OCI-LY1 (cell line): ENCODE measurements at regions not wholly inside any gene's neighbourhood (a gene's known extent, or its start where the extent isn't known, plus 50 kb on each side); places are given as distances from the start of the nearest gene placed in this dataset.

Experiments
- H2AFZ ChIP-seq: fragments of 200-600 bp; sonication (generic), shearing (Covaris generic); 2 replicates; pipeline ENCODE4 v1.6.0; 2014; ENCODE audit warnings: antibody characterized with exemption, mild to moderate bottlenecking, low read length
- H3F3A ChIP-seq: fragments of 200-600 bp; sonication (generic), shearing (Covaris generic); 2 replicates; pipeline ENCODE4 v1.6.0; 2014; ENCODE audit warnings: mild to moderate bottlenecking, antibody characterized with exemption, low read length, moderate library complexity; ENCODE audit not compliant: insufficient read depth
- H3K27ac ChIP-seq: fragments of 200-600 bp; sonication (generic); 2 replicates; pipeline ENCODE4 v1.5.1; 2014; ENCODE audit warnings: low read length, mixed run types, mild to moderate bottlenecking, low read depth; ENCODE audit not compliant: poor library complexity, severe bottlenecking
- H3K27me3 ChIP-seq: fragments of 200-600 bp; sonication (generic); 2 replicates; pipeline ENCODE4 v1.6.0; 2014; ENCODE audit warnings: antibody characterized with exemption, mild to moderate bottlenecking, low read length, moderate library complexity; ENCODE audit not compliant: insufficient read depth
- H3K36me3 ChIP-seq: fragments of 200-600 bp; sonication (generic); 2 replicates; pipeline ENCODE4 v1.6.1; 2014; ENCODE audit warnings: mild to moderate bottlenecking, antibody characterized with exemption, low read length, moderate library complexity, mixed read lengths; ENCODE audit not compliant: insufficient read depth
- H3K4me1 ChIP-seq: fragments of 200-600 bp; sonication (generic); 2 replicates; pipeline ENCODE4 v1.5.1; 2014; ENCODE audit warnings: mild to moderate bottlenecking, low read length, moderate library complexity; ENCODE audit not compliant: insufficient read depth, severe bottlenecking
- H3K4me2 ChIP-seq: fragments of 200-600 bp; sonication (generic), shearing (Covaris generic); 2 replicates; pipeline ENCODE4 v1.6.1; 2014; ENCODE audit warnings: low read length
- H3K4me3 ChIP-seq: fragments of 200-600 bp; sonication (generic); 2 replicates; pipeline ENCODE4 v1.5.1; 2014; ENCODE audit warnings: low read length, low read depth, mild to moderate bottlenecking, mixed read lengths; ENCODE audit not compliant: poor library complexity, severe bottlenecking
- H3K79me2 ChIP-seq: fragments of 200-600 bp; shearing (Covaris generic); 2 replicates; pipeline ENCODE4 v1.6.1; 2016; ENCODE audit warnings: mixed run types, low read length, mixed read lengths; ENCODE audit not compliant: insufficient read depth
- H3K9ac ChIP-seq: fragments of 200-600 bp; sonication (generic), shearing (Covaris generic); 2 replicates; pipeline ENCODE4 v1.6.1; 2014; ENCODE audit warnings: mild to moderate bottlenecking, low read length, mixed read lengths
- H3K9me2 ChIP-seq: fragments of 200-600 bp; sonication (generic), shearing (Covaris generic); 2 replicates; pipeline ENCODE4 v1.6.1; 2014; ENCODE audit warnings: low read depth, mild to moderate bottlenecking, low read length, mixed read lengths
- H3K9me3 ChIP-seq: fragments of 200-600 bp; shearing (Covaris generic); 2 replicates; pipeline ENCODE4 v1.6.1; 2014; ENCODE audit warnings: low read length, mixed read lengths
- H4K20me1 ChIP-seq: fragments of 200-600 bp; sonication (generic), shearing (Covaris generic); 2 replicates; pipeline ENCODE4 v1.6.0; 2016; ENCODE audit warnings: mild to moderate bottlenecking, low read length; ENCODE audit not compliant: insufficient read depth
- EZH2 ChIP-seq: fragments of 200-600 bp; sonication (generic), shearing (Covaris generic); IDR thresholded peaks from 2 replicates; pipeline ENCODE4 v1.8.0; 2017; ENCODE audit warnings: borderline replicate concordance, mixed run types, mild to moderate bottlenecking, antibody characterized with exemption, low read length, moderate library complexity, mixed read lengths
- TF ChIP-seq, protein P1 (sequence below): fragments of 200-600 bp; sonication (generic), shearing (Covaris generic); IDR thresholded peaks from 2 replicates; pipeline ENCODE4 v1.5.1; 2017; ENCODE audit warnings: mild to moderate bottlenecking, antibody characterized with exemption, low read length, moderate library complexity, mixed read lengths

DNA sequence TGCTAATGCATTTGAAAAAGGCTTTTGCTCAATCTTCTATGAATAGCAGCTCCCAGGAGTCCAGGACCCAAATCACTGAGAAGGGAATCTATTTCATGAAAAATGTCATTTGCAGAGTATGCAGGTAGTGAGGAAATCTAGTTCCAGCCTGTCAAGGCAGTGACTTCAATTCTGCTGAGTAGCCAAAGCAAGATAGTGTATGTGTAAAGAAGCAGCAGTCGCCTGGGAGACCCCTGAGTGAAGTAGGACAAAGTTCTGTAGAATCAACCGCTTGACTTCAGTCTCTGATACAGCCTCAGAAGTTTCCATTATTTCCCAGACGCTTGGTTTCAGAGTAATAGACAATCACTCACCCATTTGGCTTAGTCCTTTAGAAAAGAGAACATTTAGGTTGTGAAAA is 435.6 kb upstream of the LRFN5 start:
- Histone ChIP-seq H3K36me3 (no peaks in the 10 kb centered on the region), H3K27me3 (no peaks in the 10 kb centered on the region), H3K9me3 (no peaks in the 10 kb centered on the region), H3K4me3 (no peak overlapping the region), H3K4me2 (no peak overlapping the region), H3K9ac (no peak overlapping the region), H3K27ac (no peak overlapping the region), H3K79me2 (no peaks in the 10 kb centered on the region), H4K20me1 (no peaks in the 10 kb centered on the region), H3F3A (no peaks in the 10 kb centered on the region; the same call in 1 of the 2 replicates), H2AFZ (no peak overlapping the region), H3K9me2 (no peaks in the 10 kb centered on the region), H3K4me1 (no peaks in the 10 kb centered on the region)
- TF ChIP-seq, protein P1, sequence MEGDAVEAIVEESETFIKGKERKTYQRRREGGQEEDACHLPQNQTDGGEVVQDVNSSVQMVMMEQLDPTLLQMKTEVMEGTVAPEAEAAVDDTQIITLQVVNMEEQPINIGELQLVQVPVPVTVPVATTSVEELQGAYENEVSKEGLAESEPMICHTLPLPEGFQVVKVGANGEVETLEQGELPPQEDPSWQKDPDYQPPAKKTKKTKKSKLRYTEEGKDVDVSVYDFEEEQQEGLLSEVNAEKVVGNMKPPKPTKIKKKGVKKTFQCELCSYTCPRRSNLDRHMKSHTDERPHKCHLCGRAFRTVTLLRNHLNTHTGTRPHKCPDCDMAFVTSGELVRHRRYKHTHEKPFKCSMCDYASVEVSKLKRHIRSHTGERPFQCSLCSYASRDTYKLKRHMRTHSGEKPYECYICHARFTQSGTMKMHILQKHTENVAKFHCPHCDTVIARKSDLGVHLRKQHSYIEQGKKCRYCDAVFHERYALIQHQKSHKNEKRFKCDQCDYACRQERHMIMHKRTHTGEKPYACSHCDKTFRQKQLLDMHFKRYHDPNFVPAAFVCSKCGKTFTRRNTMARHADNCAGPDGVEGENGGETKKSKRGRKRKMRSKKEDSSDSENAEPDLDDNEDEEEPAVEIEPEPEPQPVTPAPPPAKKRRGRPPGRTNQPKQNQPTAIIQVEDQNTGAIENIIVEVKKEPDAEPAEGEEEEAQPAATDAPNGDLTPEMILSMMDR: no peak
- no peak for TF ChIP-seq EZH2

DNA sequence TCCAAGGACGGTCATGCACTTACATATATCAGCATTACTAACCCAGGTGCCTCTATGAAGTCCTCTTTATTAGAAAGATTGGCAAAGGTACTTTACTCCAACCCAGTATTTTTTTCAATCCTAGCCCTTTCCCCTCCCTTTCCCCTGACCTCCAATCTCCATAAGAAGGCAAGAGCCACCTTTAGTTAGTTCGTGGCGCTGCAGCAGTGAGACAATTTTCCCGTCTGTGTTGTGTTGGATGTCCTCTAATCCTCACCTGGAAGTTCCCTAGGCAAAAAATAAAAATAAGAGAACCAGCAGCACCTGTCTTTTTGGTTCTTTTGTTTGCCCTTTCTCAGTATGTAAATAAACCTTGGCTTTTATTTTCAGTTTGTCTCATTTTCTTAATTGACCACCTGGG is 439.6 kb upstream of the LRFN5 start:
- Histone ChIP-seq H3F3A (no peaks in the 10 kb centered on the region; the same call in 1 of the 2 replicates), H3K4me1 (no peaks in the 10 kb centered on the region), H3K27ac (no peak overlapping the region), H2AFZ (no peak overlapping the region), H3K4me3 (no peak overlapping the region), H3K27me3 (no peaks in the 10 kb centered on the region), H3K36me3 (no peaks in the 10 kb centered on the region), H3K9me2 (no peaks in the 10 kb centered on the region), H3K79me2 (no peaks in the 10 kb centered on the region), H4K20me1 (no peaks in the 10 kb centered on the region), H3K9me3 (no peaks in the 10 kb centered on the region), H3K9ac (no peak overlapping the region), H3K4me2 (no peak overlapping the region)
- TF ChIP-seq, protein P1: no peak
- TF ChIP-seq EZH2: no peak

DNA sequence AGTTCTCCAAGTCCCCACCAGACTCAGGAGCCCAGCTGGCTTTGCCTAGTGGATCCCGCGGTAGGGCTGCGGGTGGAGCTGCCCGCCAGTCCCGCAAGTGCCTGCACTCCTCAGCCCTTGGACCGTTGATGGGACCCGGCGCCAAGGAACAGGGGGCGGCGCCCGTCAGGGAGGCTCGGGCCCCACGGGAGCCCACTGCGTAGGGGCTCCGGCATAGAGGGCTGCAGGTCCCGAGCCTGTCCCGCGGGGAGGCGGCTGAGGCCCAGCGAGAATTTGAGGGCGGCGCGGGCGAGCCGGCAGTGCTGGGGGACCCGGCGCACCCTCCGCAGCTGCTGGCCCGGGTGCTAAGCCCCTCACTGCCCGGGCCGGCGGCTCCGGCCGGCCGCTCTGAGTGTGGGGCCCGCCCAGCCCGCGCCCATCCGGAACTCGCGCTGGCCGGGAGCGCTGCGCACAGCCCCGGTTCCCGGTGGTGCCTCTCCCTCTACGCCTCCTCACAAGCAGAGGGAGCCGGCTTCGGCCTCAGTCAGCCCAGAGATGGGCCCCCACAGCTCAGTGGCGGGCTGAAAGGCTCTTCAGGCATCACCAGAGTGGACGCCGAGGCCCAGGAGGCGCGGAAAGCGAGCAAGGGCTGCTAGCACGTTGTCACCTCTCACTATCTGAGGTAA is 452.4 kb upstream of the LRFN5 start:
- H3K4me1 ChIP-seq: no peaks in the 10 kb centered on the region

More for the DNA sequence above, 452.4 kb upstream of the LRFN5 start:
- Histone ChIP-seq H3K79me2 (no peaks in the 10 kb centered on the region), H2AFZ (no peak overlapping the region), H3K27ac (no peak overlapping the region), H3K36me3 (no peaks in the 10 kb centered on the region), H3K9ac (no peak overlapping the region), H3F3A (no peaks in the 10 kb centered on the region), H3K4me2 (no peak overlapping the region), H3K9me2 (no peaks in the 10 kb centered on the region), H3K9me3 (no peaks in the 10 kb centered on the region), H3K27me3 (no peaks in the 10 kb centered on the region), H3K4me3 (no peak overlapping the region), H4K20me1 (no peaks in the 10 kb centered on the region)
- TF ChIP-seq EZH2: no peak
- TF ChIP-seq, protein P1: no peak
